ENCODE measurements at regions not wholly inside any gene's neighbourhood (a gene's known extent, or its start where the extent isn't known, plus 50 kb on each side); places are given as distances from the start of the nearest gene placed in this dataset.

DNA sequence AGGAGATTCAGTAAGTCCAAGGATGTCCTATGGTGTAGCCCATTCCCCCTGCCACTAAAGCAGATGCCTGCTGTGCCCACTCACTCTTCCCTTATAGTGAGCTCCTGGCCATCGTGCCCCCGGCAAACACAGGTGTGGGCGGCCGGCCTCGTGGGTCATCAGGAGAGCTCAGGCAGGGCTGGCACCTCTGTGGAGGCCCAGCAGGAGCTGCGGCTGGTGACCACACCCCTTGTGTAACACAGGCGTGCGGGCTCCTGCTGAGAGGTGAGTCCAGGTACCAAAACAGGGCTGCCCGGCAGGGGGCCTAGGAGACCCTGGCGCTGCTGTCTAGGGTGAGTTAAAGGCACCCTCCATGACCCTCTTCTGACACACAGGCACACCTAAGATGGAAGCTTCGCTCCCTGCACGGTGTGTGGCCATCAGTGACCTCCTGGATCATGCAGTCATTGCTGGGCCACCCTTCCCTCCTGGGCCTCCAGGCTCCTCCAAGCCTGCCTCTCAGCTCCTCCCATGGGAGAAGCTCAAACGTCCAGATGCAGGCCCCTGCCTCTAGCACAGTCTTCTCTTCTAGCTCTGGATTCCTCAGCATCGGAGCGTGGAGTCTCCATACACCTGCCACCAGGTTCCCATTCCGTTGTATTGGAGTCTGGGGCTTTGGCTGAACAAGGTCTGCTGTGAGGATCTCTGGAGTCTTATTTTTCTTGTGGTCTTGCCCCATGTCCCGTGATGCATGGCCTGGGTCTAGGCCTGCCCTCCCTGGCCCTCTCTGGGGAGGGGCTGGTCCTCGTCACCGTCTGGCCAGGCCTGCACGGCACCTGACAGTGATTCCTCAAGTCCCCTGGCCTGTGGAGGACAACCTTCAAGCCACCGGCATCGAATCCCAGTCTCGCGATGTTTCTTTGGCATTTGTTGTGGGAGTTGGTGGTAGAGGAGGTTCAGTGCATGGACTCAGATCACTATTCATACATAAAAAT lies 246.9 kb downstream of the ACKR3 start:
- POLR2A ChIA-PET: no interaction called here
- CTCF ChIA-PET (ENCODE audit: low intra/inter-chr PET ratio, low total read pairs): no interaction called here
- Histone ChIP-seq H3K27ac (ENCODE audit: extremely low read length, insufficient read depth, low read length) (no peak overlapping the region), H3K9ac (ENCODE audit: insufficient read depth, low read depth, low read length) (no peak overlapping the region), H3K9me3 (ENCODE audit: low read length) (no peaks in the 10 kb centered on the region), H4K20me1 (ENCODE audit: insufficient read depth, low read length) (no peaks in the 10 kb centered on the region), H3K27me3 (ENCODE audit: control insufficient read depth in 1 of 2, insufficient read depth in 2 of 2, low read length in 2 of 2) (peaks cover 0 to 4% of the 10 kb centered on the region in 2 experiments; a peak in 2 of 5 replicates), H3K36me3 (replicated peaks in 1 of 2; ENCODE audit: control insufficient read depth in 1 of 2, insufficient read depth in 2 of 2, low read length in 2 of 2) (no peaks in the 10 kb centered on the region), H3K4me2 (ENCODE audit: low read depth, low read length) (no peak overlapping the region), H3K79me2 (ENCODE audit: insufficient read depth, low read length) (no peaks in the 10 kb centered on the region), H3K4me3 (replicated peaks in 1 of 3; ENCODE audit: insufficient read depth in 1 of 3, low read depth in 2 of 3, low read length in 3 of 3) (no peak overlapping the region), H2AFZ (ENCODE audit: low read length) (no peak overlapping the region), H3K4me1 (ENCODE audit: insufficient read depth, low read length) (no peaks in the 10 kb centered on the region)
- WGBS (ENCODE audit: low lambda C conversion rate): 61% methylated on average over 23 of the region's 24 CpGs
- intact Hi-C loops (cut with micrococcal nuclease; ENCODE audit: unreplicated experiment): loop anchor here (10.0 kb wide), 1 partner anchor 208 kb away; no protein-coding TSS in a partner anchor
- TF ChIP-seq CHCHD3 (CRISPR knock-in tag; IDR thresholded peaks at IDR 0.05) (no peak), KDM5B (CRISPR knock-in tag; IDR thresholded peaks at IDR 0.05; ENCODE audit: borderline replicate concordance) (0 out of 2 replicates have a peak, but pooled peaks have one; percentile 16)
- BruUV-seq (replicated peaks): no TSS peak
- in situ Hi-C loops (cut with HindIII; ENCODE audit: extremely low pct_ligation_motif_present, low pct_unique_long_range_greater_than_20kb): no loop called here
- ATAC-seq: peak; percentile 21; the same call in 2 of the 3 replicates
- no peak for DNase-seq (ENCODE audit: low spot score)
- FAIRE-seq: no peak

DNA sequence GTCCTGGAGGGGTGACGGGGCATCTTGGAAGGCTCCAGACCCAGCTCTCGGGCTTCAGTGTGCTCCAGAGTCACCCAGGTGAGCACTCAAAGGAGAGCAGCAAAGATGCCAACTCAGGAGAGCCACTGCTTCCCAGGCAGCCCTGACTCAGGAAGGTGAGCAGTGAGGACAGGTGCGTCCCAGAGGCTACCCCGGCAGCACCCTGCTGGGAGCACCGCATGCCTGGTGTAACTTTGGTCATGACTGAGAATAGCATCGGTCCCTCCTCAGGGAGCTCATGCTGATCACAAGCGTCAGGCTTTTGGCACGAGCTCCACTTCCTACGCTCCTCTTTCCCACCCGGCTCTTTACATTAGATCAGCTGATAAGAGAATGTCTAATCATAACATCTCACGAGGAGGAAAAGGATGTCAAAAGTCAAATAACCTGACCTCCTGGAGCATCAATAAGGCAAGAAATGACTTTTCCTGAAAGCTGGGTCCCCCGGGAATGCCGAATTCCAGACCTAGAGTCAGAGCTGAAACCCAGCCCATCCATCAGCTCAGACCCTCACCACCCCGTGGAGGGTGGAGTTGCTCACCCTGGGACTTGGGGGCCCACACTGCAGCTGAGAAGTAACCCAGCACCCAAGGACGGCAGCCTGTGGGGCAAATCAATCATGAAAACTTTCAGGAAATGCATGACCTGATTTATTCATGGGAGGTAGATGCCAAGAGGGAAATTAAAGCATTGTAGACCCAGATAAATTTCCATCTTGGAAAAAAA lies 248.8 kb downstream of the ACKR3 start:
- no peak overlapping the region for H3K4me2 ChIP-seq (ENCODE audit: low read depth, low read length)
- FAIRE-seq (no peak), ATAC-seq (no peak), DNase-seq (ENCODE audit: low spot score) (no peak)
- H3K9ac ChIP-seq (ENCODE audit: insufficient read depth, low read depth, low read length): no peak overlapping the region
- H3K36me3 ChIP-seq (replicated peaks in 1 of 2; ENCODE audit: control insufficient read depth in 1 of 2, insufficient read depth in 2 of 2, low read length in 2 of 2): no peaks in the 10 kb centered on the region
- in situ Hi-C loops (cut with HindIII; ENCODE audit: extremely low pct_ligation_motif_present, low pct_unique_long_range_greater_than_20kb) (no loop called here), intact Hi-C loops (cut with micrococcal nuclease; ENCODE audit: unreplicated experiment) (loop anchor here (10.0 kb wide), 1 partner anchor 206 kb away; no protein-coding TSS in a partner anchor)
- H3K9me3 ChIP-seq (ENCODE audit: low read length): no peaks in the 10 kb centered on the region
- 39% methylated on average over 12 of the region's 15 CpGs for WGBS (ENCODE audit: low lambda C conversion rate)
- TF ChIP-seq MBNL3 (CRISPR knock-in tag; conservative IDR thresholded peaks at IDR 0.05): no peak
- TF ChIP-seq NFE2L1 (CRISPR knock-in tag; IDR thresholded peaks at IDR 0.05; ENCODE audit: borderline replicate concordance): no peak
- TF ChIP-seq FOXA3 (CRISPR knock-in tag; IDR thresholded peaks at IDR 0.05): no peak
- no peak overlapping the region for H3K27ac ChIP-seq (ENCODE audit: extremely low read length, insufficient read depth, low read length)
- no peaks in the 10 kb centered on the region for H4K20me1 ChIP-seq (ENCODE audit: insufficient read depth, low read length)
- H3K4me3 ChIP-seq (replicated peaks in 1 of 3; ENCODE audit: insufficient read depth in 1 of 3, low read depth in 2 of 3, low read length in 3 of 3): no peak overlapping the region
- H3K27me3 ChIP-seq (ENCODE audit: control insufficient read depth in 1 of 2, insufficient read depth in 2 of 2, low read length in 2 of 2): peaks cover 0 to 4% of the 10 kb centered on the region in 2 experiments; a peak in 2 of 5 replicates
- no peak overlapping the region for H2AFZ ChIP-seq (ENCODE audit: low read length)
- ChIA-PET CTCF (ENCODE audit: low intra/inter-chr PET ratio, low total read pairs) (no interaction called here), POLR2A (no interaction called here)
- H3K4me1 ChIP-seq (ENCODE audit: insufficient read depth, low read length): no peaks in the 10 kb centered on the region
- no TSS peak for BruUV-seq (replicated peaks)
- H3K79me2 ChIP-seq (ENCODE audit: insufficient read depth, low read length): no peaks in the 10 kb centered on the region

Data from HepG2 (cell line).